ENCODE measurements at regions not wholly inside any gene's neighbourhood (a gene's known extent, or its start where the extent isn't known, plus 50 kb on each side); places are given as distances from the start of the nearest gene placed in this dataset.

GRCh38 chr15:60083318-60083717 lies 79.2 kb downstream of the FOXB1 start:
- H3K27ac ChIP-seq = no peak overlapping the region
- TF ChIP-seq ZFX (IDR thresholded peaks at IDR 0.05; ENCODE audit: borderline replicate concordance) (no peak), CTCF (IDR thresholded peaks at IDR 0.05) (no peak)

- TF ChIP-seq ZFX (IDR thresholded peaks at IDR 0.05; ENCODE audit: borderline replicate concordance) (no peak), CTCF (IDR thresholded peaks at IDR 0.05) (no peak)
- no peak overlapping the region for H3K27ac ChIP-seq
Observed at GRCh38 chr15:60086681-60087429, 82.7 kb downstream of the FOXB1 start.

GRCh38 chr15:60087561-60087960 lies 83.5 kb downstream of the FOXB1 start:
- H3K27ac ChIP-seq = no peak overlapping the region
- TF ChIP-seq CTCF (IDR thresholded peaks at IDR 0.05) (no peak), ZFX (IDR thresholded peaks at IDR 0.05; ENCODE audit: borderline replicate concordance) (no peak)

GRCh38 chr15:60090747-60091146 lies 86.6 kb downstream of the FOXB1 start:
- no peak overlapping the region for H3K27ac ChIP-seq
- no peak for TF ChIP-seq CTCF (IDR thresholded peaks at IDR 0.05)
- no peak for TF ChIP-seq ZFX (IDR thresholded peaks at IDR 0.05; ENCODE audit: borderline replicate concordance)

GRCh38 chr15:60091157-60091556 lies 87.0 kb downstream of the FOXB1 start:
- H3K27ac ChIP-seq = no peak overlapping the region
- no peak for TF ChIP-seq CTCF (IDR thresholded peaks at IDR 0.05)
- no peak for TF ChIP-seq ZFX (IDR thresholded peaks at IDR 0.05; ENCODE audit: borderline replicate concordance)

GRCh38 chr15:60091911-60092310 lies 87.8 kb downstream of the FOXB1 start:
- H3K27ac ChIP-seq = no peak overlapping the region
- TF ChIP-seq ZFX (IDR thresholded peaks at IDR 0.05; ENCODE audit: borderline replicate concordance) (no peak), CTCF (IDR thresholded peaks at IDR 0.05) (no peak)

- H3K27ac ChIP-seq = no peak overlapping the region
- TF ChIP-seq CTCF (IDR thresholded peaks at IDR 0.05) (no peak), ZFX (IDR thresholded peaks at IDR 0.05; ENCODE audit: borderline replicate concordance) (no peak)
Observed at GRCh38 chr15:60093273-60094067, 89.4 kb downstream of the FOXB1 start.
